Osteoblast (primary cell): ENCODE measurements at regions not wholly inside any gene's neighbourhood (a gene's known extent, or its start where the extent isn't known, plus 50 kb on each side); places are given as distances from the start of the nearest gene placed in this dataset.
"Not testable (repeated sequence)": the region's sequence is repeated elsewhere in the genome, so short reads cannot be mapped to it uniquely, and the experiment has no call there.

ENCODE experiments used
- DNase-seq: peaks from one replicate; pipeline ENCODE4 v3.0.0; 2011; ENCODE audit warnings: low spot score, mixed read lengths; ENCODE audit not compliant: insufficient read length; ENCODE audit errors: missing footprints
- H2AFZ ChIP-seq: 2 replicates; pipeline ENCODE4 v1.6.0; 2011; ENCODE audit warnings: mild to moderate bottlenecking, low read length
- H3K27ac ChIP-seq: 2 replicates; pipeline ENCODE4 v1.5.1; 2011; ENCODE audit warnings: mild to moderate bottlenecking, low read depth, low read length, moderate library complexity
- H3K27me3 ChIP-seq: 2 replicates; pipeline ENCODE4 v1.6.0; 2012; ENCODE audit warnings: mild to moderate bottlenecking, control low read depth, inconsistent platforms, low read length, moderate library complexity; ENCODE audit not compliant: insufficient read depth
- H3K36me3 ChIP-seq: 2 replicates; pipeline ENCODE4 v1.5.1; 2011; ENCODE audit warnings: mild to moderate bottlenecking, low read length, control low read depth, moderate library complexity; ENCODE audit not compliant: insufficient read depth
- H3K4me1 ChIP-seq: 2 replicates; pipeline ENCODE4 v1.5.1; 2011; ENCODE audit warnings: mild to moderate bottlenecking, low read length, control low read depth, moderate library complexity; ENCODE audit not compliant: insufficient read depth
- H3K4me2 ChIP-seq: 2 replicates; pipeline ENCODE4 v1.6.0; 2011; ENCODE audit warnings: mild to moderate bottlenecking, low read length; ENCODE audit not compliant: insufficient read depth
- H3K4me3 ChIP-seq: fragments of 200-600 bp; sonication (generic); 3 replicates; pipeline ENCODE4 v1.5.1; 2012; ENCODE audit warnings: mild to moderate bottlenecking, low read length, inconsistent platforms; ENCODE audit not compliant: insufficient read depth
- H3K79me2 ChIP-seq: 2 replicates; pipeline ENCODE4 v1.6.0; 2012; ENCODE audit warnings: mild to moderate bottlenecking, low read length, control low read depth, inconsistent platforms; ENCODE audit not compliant: insufficient read depth
- H3K9me3 ChIP-seq: 2 replicates; pipeline ENCODE4 v1.5.1; 2011; ENCODE audit warnings: low read depth, low read length, control low read depth
- H4K20me1 ChIP-seq: 2 replicates; pipeline ENCODE4 v1.6.0; 2012; ENCODE audit warnings: mild to moderate bottlenecking, low read length, control low read depth; ENCODE audit not compliant: insufficient read depth
- TF ChIP-seq, protein P1 (sequence below): IDR thresholded peaks from 2 replicates; pipeline ENCODE4 v1.5.1; 2011; ENCODE audit warnings: mild to moderate bottlenecking, low read depth, low read length, moderate library complexity; ENCODE audit errors: extremely low read depth

DNA sequence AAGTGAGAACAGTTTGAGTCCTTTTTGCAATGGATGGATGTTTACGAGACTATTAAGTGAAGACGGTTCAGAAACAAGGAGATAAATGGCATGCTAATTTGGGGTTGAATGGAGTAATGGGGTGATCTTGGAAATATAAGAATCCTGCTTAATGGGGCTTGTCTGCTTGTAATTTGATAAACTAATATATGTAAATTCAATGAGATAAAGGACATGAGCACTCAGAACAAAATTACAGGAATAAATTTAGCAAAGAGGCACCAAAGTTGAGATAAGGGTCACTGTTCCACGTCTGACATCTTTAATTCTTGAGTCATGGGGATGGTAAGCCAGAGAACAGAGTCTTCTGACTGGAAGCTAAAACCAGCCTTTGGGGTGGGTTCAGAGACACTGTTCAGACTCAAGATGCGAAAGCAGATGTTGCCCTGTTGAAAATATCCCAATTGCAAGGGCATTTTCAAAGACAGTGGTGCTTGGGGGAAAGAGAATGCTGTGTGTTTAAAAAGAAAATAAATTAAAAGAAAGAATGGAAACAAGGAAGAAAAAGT, 67.8 kb upstream of the CHRNB4 start:
- H3K27me3 ChIP-seq: peaks cover 24% of the 10 kb centered on the region
- H2AFZ ChIP-seq: no peak overlapping the region
- H3K4me1 ChIP-seq: no peaks in the 10 kb centered on the region
- H4K20me1 ChIP-seq: no peaks in the 10 kb centered on the region
- H3K9me3 ChIP-seq: no peaks in the 10 kb centered on the region
- H3K36me3 ChIP-seq: no peaks in the 10 kb centered on the region
- H3K4me2 ChIP-seq: no peak overlapping the region
- DNase-seq: no peak
- TF ChIP-seq, protein P1, sequence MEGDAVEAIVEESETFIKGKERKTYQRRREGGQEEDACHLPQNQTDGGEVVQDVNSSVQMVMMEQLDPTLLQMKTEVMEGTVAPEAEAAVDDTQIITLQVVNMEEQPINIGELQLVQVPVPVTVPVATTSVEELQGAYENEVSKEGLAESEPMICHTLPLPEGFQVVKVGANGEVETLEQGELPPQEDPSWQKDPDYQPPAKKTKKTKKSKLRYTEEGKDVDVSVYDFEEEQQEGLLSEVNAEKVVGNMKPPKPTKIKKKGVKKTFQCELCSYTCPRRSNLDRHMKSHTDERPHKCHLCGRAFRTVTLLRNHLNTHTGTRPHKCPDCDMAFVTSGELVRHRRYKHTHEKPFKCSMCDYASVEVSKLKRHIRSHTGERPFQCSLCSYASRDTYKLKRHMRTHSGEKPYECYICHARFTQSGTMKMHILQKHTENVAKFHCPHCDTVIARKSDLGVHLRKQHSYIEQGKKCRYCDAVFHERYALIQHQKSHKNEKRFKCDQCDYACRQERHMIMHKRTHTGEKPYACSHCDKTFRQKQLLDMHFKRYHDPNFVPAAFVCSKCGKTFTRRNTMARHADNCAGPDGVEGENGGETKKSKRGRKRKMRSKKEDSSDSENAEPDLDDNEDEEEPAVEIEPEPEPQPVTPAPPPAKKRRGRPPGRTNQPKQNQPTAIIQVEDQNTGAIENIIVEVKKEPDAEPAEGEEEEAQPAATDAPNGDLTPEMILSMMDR: no peak
- H3K4me3 ChIP-seq: no peak overlapping the region
- H3K79me2 ChIP-seq: no peaks in the 10 kb centered on the region
- H3K27ac ChIP-seq: no peak overlapping the region

GRCh38 chr15:78706481-78707235, 65.6 kb upstream of the CHRNB4 start:
- DNase-seq, H4K20me1 ChIP-seq, H3K4me1 ChIP-seq, H3K4me2 ChIP-seq, H3K27ac ChIP-seq, H2AFZ ChIP-seq, H3K36me3 ChIP-seq, H3K4me3 ChIP-seq, H3K79me2 ChIP-seq, H3K9me3 ChIP-seq: not testable (repeated sequence)
- H3K27me3 ChIP-seq: peaks cover 24% of the 10 kb centered on the region

GRCh38 chr15:78703334-78704056, 62.5 kb upstream of the CHRNB4 start:
- not testable (repeated sequence) for H3K36me3 ChIP-seq, DNase-seq, H3K4me1 ChIP-seq, H3K4me2 ChIP-seq, H3K9me3 ChIP-seq, H3K27ac ChIP-seq, H2AFZ ChIP-seq, H4K20me1 ChIP-seq, H3K4me3 ChIP-seq, H3K79me2 ChIP-seq
- peaks cover 17% of the 10 kb centered on the region for H3K27me3 ChIP-seq

DNA sequence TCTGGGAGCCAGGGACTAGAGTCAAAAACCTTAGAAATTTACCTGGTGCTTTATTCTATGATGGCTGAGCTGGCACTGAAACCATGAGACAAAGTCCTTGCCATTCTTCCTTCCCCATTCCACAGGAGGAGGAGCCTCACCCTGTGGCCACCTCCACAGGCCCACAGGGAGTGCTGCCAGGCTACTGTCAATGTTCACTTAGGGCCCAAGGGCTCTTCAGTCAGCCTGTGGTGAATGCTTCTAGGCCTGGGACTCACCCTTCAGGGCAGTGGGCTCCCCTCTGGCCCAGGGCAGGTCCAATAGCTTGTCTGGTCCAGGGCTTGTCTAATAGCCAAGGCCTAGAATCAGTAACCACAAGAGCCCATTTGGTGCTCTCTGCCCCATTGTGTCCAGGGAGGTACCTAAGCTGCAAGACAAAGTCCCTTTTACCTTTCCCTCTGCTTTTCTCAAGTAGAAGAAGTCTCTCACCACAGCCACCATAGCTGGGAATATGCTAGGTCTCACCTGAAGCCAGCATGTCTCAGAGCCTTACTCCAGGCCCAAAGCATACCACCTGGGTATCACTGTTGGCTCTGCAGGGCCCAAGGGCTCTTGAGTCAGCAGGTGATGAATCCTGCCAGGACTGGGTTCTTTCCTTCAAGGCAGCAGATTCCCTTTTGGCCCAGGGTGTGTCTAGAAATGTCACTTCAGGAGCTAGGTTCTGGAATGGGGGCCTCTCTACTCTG, 61.8 kb upstream of the CHRNB4 start:
- Histone ChIP-seq H4K20me1 (no peaks in the 10 kb centered on the region), H3K4me1 (no peaks in the 10 kb centered on the region), H2AFZ (no peak overlapping the region), H3K79me2 (no peaks in the 10 kb centered on the region), H3K4me3 (no peak overlapping the region), H3K4me2 (no peak overlapping the region), H3K27ac (no peak overlapping the region), H3K9me3 (no peaks in the 10 kb centered on the region), H3K36me3 (no peaks in the 10 kb centered on the region), H3K27me3 (peaks cover 9% of the 10 kb centered on the region)
- TF ChIP-seq, protein P1: no peak
- DNase-seq: no peak
